B cell (primary cell): ENCODE measurements at regions not wholly inside any gene's neighbourhood (a gene's known extent, or its start where the extent isn't known, plus 50 kb on each side); places are given as distances from the start of the nearest gene placed in this dataset.

Experiments
- ATAC-seq: fragments of 200-7000 bp; cut with Tn5 transposase; one replicate; pipeline ENCODE4 v1.10.0; 2021; ENCODE audit warnings: low read depth, mild to moderate bottlenecking, moderate number of reproducible peaks, moderate library complexity
- CTCF ChIA-PET: fragments of 350-600 bp; sonication (Branson Sonifier 250); formaldehyde crosslinking; loops from one replicate; lab custom pipeline; 2021; ENCODE audit warnings: antibody characterized with exemption, inconsistent platforms; lab: Charles Lee
- POLR2A ChIA-PET: fragments of 350-600 bp; sonication (Branson Sonifier 250); formaldehyde crosslinking; loops from one replicate; lab custom pipeline; 2021; ENCODE audit warnings: antibody characterized with exemption; lab: Charles Lee
- DNase-seq: peaks from one replicate; pipeline ENCODE4 v3.0.0; 2013
- H2AFZ ChIP-seq: 2 replicates; pipeline ENCODE4 v1.6.1; 2012; ENCODE audit warnings: mild to moderate bottlenecking, low read depth, low read length; ENCODE audit not compliant: insufficient read depth, poor library complexity, severe bottlenecking
- H3K27ac ChIP-seq, 2 donors: 1 replicate in 1 of 2; 2 replicates in 1 of 2; pipeline ENCODE4 v1.5.1; 2012 to 2013; ENCODE audit warnings: low read length in 2 of 2, mild to moderate bottlenecking in 2 of 2, moderate library complexity in 1 of 2
- H3K27me3 ChIP-seq, 4 experiments: fragments of 200-600 bp in 1 of 4; sonication (generic) in 1 of 4; replicated peaks in 1 of 4; 1 replicate in 2 of 4; 2 replicates in 2 of 4; pipeline versions ENCODE4 v1.6.1 to v1.7.0; 2013 to 2016; ENCODE audit warnings: low read length in 3 of 4, mild to moderate bottlenecking in 2 of 4, mixed read lengths in 1 of 4, moderate library complexity in 1 of 4; ENCODE audit not compliant: insufficient read depth in 4 of 4, control insufficient read depth in 3 of 4; ENCODE audit errors: control extremely low read depth in 1 of 4
- H3K36me3 ChIP-seq, 2 experiments: replicated peaks in 1 of 2; 1 replicate in 1 of 2; 2 replicates in 1 of 2; pipeline versions ENCODE4 v1.6.1 to v1.7.1; 2013; ENCODE audit warnings: low read length in 1 of 2; ENCODE audit not compliant: insufficient read depth in 2 of 2, control insufficient read depth in 1 of 2; ENCODE audit errors: control extremely low read depth in 1 of 2, extremely low read depth in 1 of 2
- H3K4me1 ChIP-seq, 2 donors: fragments of 200-600 bp in 1 of 2; sonication (generic) in 1 of 2; 1 replicate in 1 of 2; 2 replicates in 1 of 2; pipeline versions ENCODE4 v1.5.1 to v1.6.1; 2013 to 2017; ENCODE audit warnings: low read length in 2 of 2; ENCODE audit not compliant: control insufficient read depth in 2 of 2, insufficient read depth in 2 of 2
- H3K4me2 ChIP-seq: replicated peaks from 2 replicates; pipeline ENCODE3; 2012; ENCODE audit warnings: mild to moderate bottlenecking, low read depth, low read length; ENCODE audit not compliant: poor library complexity, severe bottlenecking
- H3K4me3 ChIP-seq, 5 experiments: fragments of 200-600 bp in 1 of 5; sonication (generic) in 1 of 5; 1 replicate in 3 of 5; 2 replicates in 2 of 5; pipeline versions ENCODE4 v1.5.1 to v1.7.0; 2011 to 2016; ENCODE audit warnings: low read length in 4 of 5, mild to moderate bottlenecking in 4 of 5, low read depth in 2 of 5, control low read depth in 1 of 5, moderate library complexity in 1 of 5; ENCODE audit not compliant: insufficient read depth in 1 of 5; ENCODE audit errors: control extremely low read depth in 1 of 5, extremely low read depth in 1 of 5
- H3K79me2 ChIP-seq: fragments of 200-600 bp; sonication (generic); one replicate; pipeline ENCODE4 v1.6.0; 2016; ENCODE audit warnings: low read length; ENCODE audit not compliant: control insufficient read depth, insufficient read depth
- H3K9ac ChIP-seq: fragments of 200-600 bp; sonication (generic); 2 replicates; pipeline ENCODE4 v1.6.1; 2017; ENCODE audit warnings: mild to moderate bottlenecking, low read length, moderate library complexity
- H3K9me3 ChIP-seq, 3 donors: one replicate each; pipeline versions ENCODE4 v1.6.1 to v1.7.1; 2013; ENCODE audit warnings: low read length in 2 of 3; ENCODE audit not compliant: control insufficient read depth in 2 of 3, insufficient read depth in 1 of 3; ENCODE audit errors: control extremely low read depth in 1 of 3
- H4K20me1 ChIP-seq: 2 replicates; pipeline ENCODE4 v1.6.0; 2012; ENCODE audit warnings: mild to moderate bottlenecking, low read length; ENCODE audit not compliant: insufficient read depth, control insufficient read depth, poor library complexity, severe bottlenecking
- H3K27ac Mint-ChIP-seq: one replicate; pipeline ENCODE4 v1.8.0; 2021; ENCODE audit warnings: mixed read lengths
- H3K27me3 Mint-ChIP-seq: one replicate; pipeline ENCODE4 v1.8.0; 2021; ENCODE audit warnings: mixed read lengths
- H3K4me1 Mint-ChIP-seq: one replicate; pipeline ENCODE4 v1.8.0; 2021; ENCODE audit warnings: mixed read lengths
- H3K4me3 Mint-ChIP-seq: one replicate; pipeline ENCODE4 v1.8.0; 2021; ENCODE audit warnings: mixed read lengths
- H3K9me3 Mint-ChIP-seq: one replicate; pipeline ENCODE4 v1.8.0; 2022; ENCODE audit warnings: mixed read lengths; ENCODE audit not compliant: insufficient read depth
- CTCF ChIP-seq: fragments of 200-600 bp; IDR thresholded peaks from one replicate; pipeline ENCODE4 v1.8.0; 2022; ENCODE audit warnings: antibody characterized with exemption, mild to moderate bottlenecking
- EZH2 ChIP-seq: IDR thresholded peaks from 2 replicates; pipeline ENCODE4 v1.6.1; 2012; ENCODE audit warnings: borderline replicate concordance, low read depth, mild to moderate bottlenecking, moderate library complexity, low read length; ENCODE audit not compliant: insufficient read depth, poor library complexity, severe bottlenecking
- intact Hi-C: fragments of 100-400 bp; cut with micrococcal nuclease; formaldehyde crosslinking; loops from one replicate; pipeline ENCODE4 v1.10.0; 2022

- Mint-ChIP-seq H3K9me3 (no peaks in the 10 kb centered on the region), H3K4me3 (no peak overlapping the region)
- CTCF ChIA-PET = no interaction called here
These were observed 131.6 kb downstream of the SLIT2 start for GRCh38 chr4:20383283-20383682.

GRCh38 chr4:20383969-20384368, 132.3 kb downstream of the SLIT2 start:
- Histone ChIP-seq H3K4me1 (no peaks in the 10 kb centered on the region), H3K9me3 (no peaks in the 10 kb centered on the region), H3K9ac (no peak overlapping the region), H3K27me3 (no peaks in the 10 kb centered on the region), H3K4me3 (no peak overlapping the region), H3K27ac (no peak overlapping the region), H4K20me1 (no peaks in the 10 kb centered on the region), H3K4me2 (no peak overlapping the region), H3K79me2 (no peaks in the 10 kb centered on the region), H2AFZ (no peak overlapping the region), H3K36me3 (no peaks in the 10 kb centered on the region)
- Mint-ChIP-seq H3K27ac (no peak overlapping the region), H3K27me3 (peaks cover 3% of the 10 kb centered on the region), H3K4me3 (no peak overlapping the region), H3K9me3 (no peaks in the 10 kb centered on the region), H3K4me1 (no peaks in the 10 kb centered on the region)
- ChIA-PET CTCF (no interaction called here), POLR2A (no interaction called here)
- no peak for ATAC-seq
- TF ChIP-seq EZH2 = no peak
- no peak for TF ChIP-seq CTCF
- intact Hi-C loops = no loop called here
- DNase-seq = no peak

More at GRCh38 chr4:20383283-20383682, 131.6 kb downstream of the SLIT2 start:
- Histone ChIP-seq H3K36me3 (no peaks in the 10 kb centered on the region), H3K4me1 (no peaks in the 10 kb centered on the region), H3K4me2 (no peak overlapping the region), H2AFZ (no peak overlapping the region), H4K20me1 (no peaks in the 10 kb centered on the region), H3K9ac (no peak overlapping the region), H3K27me3 (no peaks in the 10 kb centered on the region), H3K4me3 (no peak overlapping the region), H3K79me2 (no peaks in the 10 kb centered on the region), H3K27ac (no peak overlapping the region), H3K9me3 (no peaks in the 10 kb centered on the region)
- Mint-ChIP-seq H3K27ac (no peak overlapping the region), H3K27me3 (peaks cover 3% of the 10 kb centered on the region), H3K4me1 (no peaks in the 10 kb centered on the region)
- intact Hi-C loops = no loop called here
- no peak for ATAC-seq
- DNase-seq = no peak
- POLR2A ChIA-PET = no interaction called here
- TF ChIP-seq EZH2 = no peak
